ENCODE measurements at regions not wholly inside any gene's neighbourhood (a gene's known extent, or its start where the extent isn't known, plus 50 kb on each side); places are given as distances from the start of the nearest gene placed in this dataset.

DNA sequence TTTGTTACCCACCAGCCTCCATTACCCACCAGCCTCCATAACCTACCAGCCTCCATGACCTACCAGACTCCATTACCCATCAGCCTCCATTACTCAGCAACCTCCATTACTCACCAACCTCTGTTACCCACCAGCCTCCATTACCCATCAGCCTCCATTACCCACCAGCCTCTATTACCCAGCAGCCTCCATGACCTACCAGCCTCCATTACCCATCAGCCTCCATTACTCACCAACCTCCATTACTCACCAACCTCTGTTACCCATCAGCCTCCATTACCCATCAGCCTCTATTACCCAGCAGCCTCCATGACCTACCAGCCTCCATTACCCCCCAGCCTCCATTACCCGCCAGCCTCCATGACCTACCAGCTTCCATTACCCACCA, 133.3 kb upstream of the HS6ST1 start:
- intact Hi-C loops (cut with micrococcal nuclease) (no loop called here), dilution Hi-C loops (cut with MboI; ENCODE audit: extremely low pct_ligation_motif_present, low sequenced_read_pairs) (no loop called here)
- Histone ChIP-seq H3K4me2 (ENCODE audit: insufficient read depth, low read length) (no peak overlapping the region), H3K4me1 (ENCODE audit: control insufficient read depth, extremely low read depth, insufficient read depth, low read length) (no peaks in the 10 kb centered on the region), H3K79me2 (ENCODE audit: control insufficient read depth, insufficient read depth, low read length) (no peaks in the 10 kb centered on the region), H3K27me3 (ENCODE audit: control insufficient read depth in 2 of 2, insufficient read depth in 2 of 2, low read length in 2 of 2) (no peaks in the 10 kb centered on the region), H3K9me1 (replicated peaks; ENCODE audit: control insufficient read depth, extremely low read depth, insufficient read depth, low read length) (no peaks in the 10 kb centered on the region), H3K4me3 (replicated peaks in 1 of 3; ENCODE audit: insufficient read depth in 1 of 3, low read depth in 1 of 3, low read length in 3 of 3) (no peak overlapping the region), H3K9ac (replicated peaks; ENCODE audit: extremely low read depth, insufficient read depth, low read length) (no peak overlapping the region), H2AFZ (ENCODE audit: low read depth, low read length) (no peak overlapping the region), H3K36me3 (ENCODE audit: control insufficient read depth in 2 of 2, extremely low read depth in 1 of 2, insufficient read depth in 2 of 2, low read length in 2 of 2) (no peaks in the 10 kb centered on the region), H3K27ac (ENCODE audit: insufficient read depth, low read depth, low read length) (no peak overlapping the region), H3K9me3 (replicated peaks; ENCODE audit: control insufficient read depth, insufficient read depth, low read length) (no peaks in the 10 kb centered on the region), H4K20me1 (replicated peaks; ENCODE audit: control insufficient read depth, extremely low read depth, insufficient read depth, low read length) (no peaks in the 10 kb centered on the region)
- DNase-seq (ENCODE audit: low read depth, low spot score) (no peak), FAIRE-seq (no peak)
- ChIA-PET CTCF (no interaction called here), POLR2A (no interaction called here)
- no TSS peak for BruUV-seq (replicated peaks)
- TF ChIP-seq POLR2AphosphoS5 (IDR thresholded peaks at IDR 0.05; ENCODE audit: insufficient read depth, low read depth, low read length) (no peak), MYC (IDR thresholded peaks at IDR 0.05; ENCODE audit: low read depth, low read length) (no peak), JUN (IDR thresholded peaks at IDR 0.05; ENCODE audit: borderline replicate concordance, insufficient read depth, insufficient read length, low read depth) (no peak), POLR2A (IDR thresholded peaks at IDR 0.05; ENCODE audit: low read depth, low read length) (no peak), GATA2 (IDR thresholded peaks at IDR 0.05; ENCODE audit: insufficient read depth, insufficient read length, low read depth, low read length) (no peak), EZH2 (IDR thresholded peaks at IDR 0.05; ENCODE audit: borderline replicate concordance, low read depth, low read length, severe bottlenecking) (no peak), FOS (IDR thresholded peaks at IDR 0.05; ENCODE audit: borderline replicate concordance, insufficient read depth, low read length) (no peak)
- TF ChIP-seq, protein P1, sequence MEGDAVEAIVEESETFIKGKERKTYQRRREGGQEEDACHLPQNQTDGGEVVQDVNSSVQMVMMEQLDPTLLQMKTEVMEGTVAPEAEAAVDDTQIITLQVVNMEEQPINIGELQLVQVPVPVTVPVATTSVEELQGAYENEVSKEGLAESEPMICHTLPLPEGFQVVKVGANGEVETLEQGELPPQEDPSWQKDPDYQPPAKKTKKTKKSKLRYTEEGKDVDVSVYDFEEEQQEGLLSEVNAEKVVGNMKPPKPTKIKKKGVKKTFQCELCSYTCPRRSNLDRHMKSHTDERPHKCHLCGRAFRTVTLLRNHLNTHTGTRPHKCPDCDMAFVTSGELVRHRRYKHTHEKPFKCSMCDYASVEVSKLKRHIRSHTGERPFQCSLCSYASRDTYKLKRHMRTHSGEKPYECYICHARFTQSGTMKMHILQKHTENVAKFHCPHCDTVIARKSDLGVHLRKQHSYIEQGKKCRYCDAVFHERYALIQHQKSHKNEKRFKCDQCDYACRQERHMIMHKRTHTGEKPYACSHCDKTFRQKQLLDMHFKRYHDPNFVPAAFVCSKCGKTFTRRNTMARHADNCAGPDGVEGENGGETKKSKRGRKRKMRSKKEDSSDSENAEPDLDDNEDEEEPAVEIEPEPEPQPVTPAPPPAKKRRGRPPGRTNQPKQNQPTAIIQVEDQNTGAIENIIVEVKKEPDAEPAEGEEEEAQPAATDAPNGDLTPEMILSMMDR (IDR thresholded peaks at IDR 0.05; ENCODE audit: extremely low read depth in 1 of 2, insufficient read depth in 1 of 2, low read depth in 1 of 2, low read length in 2 of 2) = no peak
- TF ChIP-seq, protein P2, sequence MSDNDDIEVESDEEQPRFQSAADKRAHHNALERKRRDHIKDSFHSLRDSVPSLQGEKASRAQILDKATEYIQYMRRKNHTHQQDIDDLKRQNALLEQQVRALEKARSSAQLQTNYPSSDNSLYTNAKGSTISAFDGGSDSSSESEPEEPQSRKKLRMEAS (IDR thresholded peaks at IDR 0.05; ENCODE audit: insufficient read depth, insufficient read length) = no peak
